ENCODE measurements at regions not wholly inside any gene's neighbourhood (a gene's known extent, or its start where the extent isn't known, plus 50 kb on each side); places are given as distances from the start of the nearest gene placed in this dataset.

GRCh38 chr12:28795311-28795710, 353.8 kb upstream of the FAR2 start:
- no peak for TF ChIP-seq POLR2A (IDR thresholded peaks at IDR 0.05; ENCODE audit: low read depth, low read length)
- TF ChIP-seq TAF1 (IDR thresholded peaks at IDR 0.05; ENCODE audit: borderline replicate concordance, low read depth, low read length): no peak
